ENCODE measurements at regions not wholly inside any gene's neighbourhood (a gene's known extent, or its start where the extent isn't known, plus 50 kb on each side); places are given as distances from the start of the nearest gene placed in this dataset.
A peak's percentile ranks its signal among the peaks of the same experiment; 100 is the strongest.

DNA sequence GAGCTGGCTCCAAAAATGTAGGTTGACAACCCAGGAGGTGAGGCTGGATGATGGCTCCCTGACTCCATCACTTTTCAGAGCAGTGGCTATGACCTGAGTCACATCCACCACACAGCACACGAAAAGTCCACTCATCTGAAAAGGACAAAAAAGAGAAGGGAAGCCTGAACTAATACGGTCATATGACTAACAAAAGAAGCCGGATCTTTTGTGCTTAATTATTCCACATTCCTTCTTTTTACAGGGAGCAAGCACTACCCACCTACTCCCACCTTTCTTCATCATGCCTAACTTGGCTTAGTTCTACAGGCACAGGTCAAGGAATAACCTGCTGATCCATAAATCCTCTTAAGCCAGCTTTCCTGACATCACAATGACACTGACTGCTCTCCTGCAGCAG is 601.3 kb upstream of the MIR17HG start:
- no peak for DNase-seq (ENCODE audit: low read depth, low spot score)
- TF ChIP-seq, protein P1, sequence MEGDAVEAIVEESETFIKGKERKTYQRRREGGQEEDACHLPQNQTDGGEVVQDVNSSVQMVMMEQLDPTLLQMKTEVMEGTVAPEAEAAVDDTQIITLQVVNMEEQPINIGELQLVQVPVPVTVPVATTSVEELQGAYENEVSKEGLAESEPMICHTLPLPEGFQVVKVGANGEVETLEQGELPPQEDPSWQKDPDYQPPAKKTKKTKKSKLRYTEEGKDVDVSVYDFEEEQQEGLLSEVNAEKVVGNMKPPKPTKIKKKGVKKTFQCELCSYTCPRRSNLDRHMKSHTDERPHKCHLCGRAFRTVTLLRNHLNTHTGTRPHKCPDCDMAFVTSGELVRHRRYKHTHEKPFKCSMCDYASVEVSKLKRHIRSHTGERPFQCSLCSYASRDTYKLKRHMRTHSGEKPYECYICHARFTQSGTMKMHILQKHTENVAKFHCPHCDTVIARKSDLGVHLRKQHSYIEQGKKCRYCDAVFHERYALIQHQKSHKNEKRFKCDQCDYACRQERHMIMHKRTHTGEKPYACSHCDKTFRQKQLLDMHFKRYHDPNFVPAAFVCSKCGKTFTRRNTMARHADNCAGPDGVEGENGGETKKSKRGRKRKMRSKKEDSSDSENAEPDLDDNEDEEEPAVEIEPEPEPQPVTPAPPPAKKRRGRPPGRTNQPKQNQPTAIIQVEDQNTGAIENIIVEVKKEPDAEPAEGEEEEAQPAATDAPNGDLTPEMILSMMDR (IDR thresholded peaks at IDR 0.05; ENCODE audit: low read depth, low read length), result no peak
- in situ Hi-C loops (cut with HindIII; ENCODE audit: low sequenced_read_pairs), result no loop called here
- H3K4me3 ChIP-seq (ENCODE audit: low read depth, low read length), result no peak overlapping the region

DNA sequence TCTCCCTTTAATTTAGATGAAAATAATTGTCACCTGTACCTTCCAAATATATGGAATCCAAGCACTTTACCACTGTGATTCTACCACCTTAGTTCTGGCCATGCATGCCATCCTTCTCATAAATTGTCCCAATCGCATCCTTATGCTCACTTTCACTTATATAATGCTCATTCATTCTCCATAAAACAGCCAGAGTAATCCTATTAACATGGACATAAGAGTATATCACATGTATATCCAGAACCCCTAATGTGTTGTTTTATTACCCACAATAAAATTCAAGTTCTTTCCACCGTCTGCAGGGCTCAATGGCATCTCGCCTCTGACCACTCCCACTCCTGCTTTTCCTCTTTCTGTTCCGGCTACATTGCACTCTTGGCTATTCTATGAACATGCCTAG is 597.5 kb upstream of the MIR17HG start:
- H3K4me3 ChIP-seq (ENCODE audit: low read depth, low read length), result no peak overlapping the region
- TF ChIP-seq, protein P1 (IDR thresholded peaks at IDR 0.05; ENCODE audit: low read depth, low read length), result no peak
- no peak for DNase-seq (ENCODE audit: low read depth, low spot score)
- in situ Hi-C loops (cut with HindIII; ENCODE audit: low sequenced_read_pairs), result no loop called here

DNA sequence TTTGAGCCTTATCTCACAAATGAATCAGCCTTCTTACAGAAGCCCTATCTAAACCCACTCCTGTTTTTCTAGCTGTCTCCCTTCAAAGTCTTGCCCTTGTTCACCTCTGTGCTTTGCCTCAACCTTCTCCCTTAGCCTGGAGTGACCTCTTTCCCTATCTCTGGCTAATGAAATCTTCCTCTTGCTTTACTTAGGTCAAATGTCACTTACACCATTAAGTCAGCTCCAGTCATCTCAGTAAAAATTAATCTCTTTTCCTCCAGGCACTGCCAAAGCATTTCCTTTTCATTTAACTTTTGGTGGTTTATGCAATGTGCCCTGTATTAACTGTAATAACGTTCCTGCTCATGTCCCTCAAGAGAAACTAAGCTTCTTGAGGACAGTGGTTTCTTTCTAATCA is 596.5 kb upstream of the MIR17HG start:
- TF ChIP-seq, protein P1 (IDR thresholded peaks at IDR 0.05; ENCODE audit: low read depth, low read length), result no peak
- no peak overlapping the region for H3K4me3 ChIP-seq (ENCODE audit: low read depth, low read length)
- in situ Hi-C loops (cut with HindIII; ENCODE audit: low sequenced_read_pairs), result no loop called here
- no peak for DNase-seq (ENCODE audit: low read depth, low spot score)

DNA sequence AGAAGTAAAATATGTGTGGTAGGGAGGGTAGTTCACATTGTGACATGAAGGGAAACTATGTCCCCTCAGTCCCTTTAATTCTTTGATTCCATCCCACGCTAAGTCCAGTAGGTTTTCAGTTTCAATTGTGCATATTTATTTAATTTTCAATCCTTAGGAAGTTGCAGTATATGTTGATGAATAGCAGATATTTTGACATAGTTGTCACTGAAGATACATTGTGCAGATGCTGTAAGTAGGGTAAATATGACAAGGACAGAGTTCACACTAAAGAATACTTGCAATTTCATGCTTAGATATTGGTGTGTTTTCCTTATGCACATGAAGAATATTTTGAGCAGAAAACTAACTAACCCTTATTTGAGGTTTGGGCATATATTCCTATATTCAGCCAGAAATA is 595.4 kb upstream of the MIR17HG start:
- TF ChIP-seq, protein P1 (IDR thresholded peaks at IDR 0.05; ENCODE audit: low read depth, low read length), result no peak
- no peak for DNase-seq (ENCODE audit: low read depth, low spot score)
- no peak overlapping the region for H3K4me3 ChIP-seq (ENCODE audit: low read depth, low read length)
- in situ Hi-C loops (cut with HindIII; ENCODE audit: low sequenced_read_pairs), result no loop called here

DNA sequence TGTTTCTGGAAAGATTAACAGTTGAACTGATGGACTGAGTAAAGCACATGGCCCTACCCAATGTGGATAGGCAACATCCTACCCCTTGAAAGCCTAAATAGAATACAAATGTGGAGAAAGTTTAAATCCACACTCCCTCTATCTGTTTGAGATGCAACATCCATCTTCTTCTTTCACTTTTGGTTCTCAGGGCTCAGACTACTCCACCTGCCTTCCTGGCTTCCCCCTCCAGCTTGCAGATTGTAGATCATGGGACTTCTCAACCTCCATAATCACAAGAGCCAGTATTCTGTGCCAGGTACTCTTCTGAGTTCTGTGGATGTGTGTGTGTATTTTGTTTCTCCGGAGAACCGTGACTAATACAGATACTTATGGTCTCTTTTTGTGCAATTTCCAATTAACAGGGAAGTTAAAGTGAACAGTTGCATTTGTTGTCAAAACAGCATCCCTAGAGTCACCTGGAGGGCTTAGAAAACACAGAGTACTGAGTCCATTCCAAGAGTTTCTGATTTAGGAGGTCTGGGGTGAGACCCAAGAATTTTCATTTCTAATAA is 590.3 kb upstream of the MIR17HG start:
- no peak overlapping the region for H3K4me3 ChIP-seq (ENCODE audit: low read depth, low read length)
- peak; percentile 13 for DNase-seq (ENCODE audit: low read depth, low spot score)
- TF ChIP-seq, protein P1 (IDR thresholded peaks at IDR 0.05; ENCODE audit: low read depth, low read length), result no peak
- in situ Hi-C loops (cut with HindIII; ENCODE audit: low sequenced_read_pairs), result no loop called here

DNA sequence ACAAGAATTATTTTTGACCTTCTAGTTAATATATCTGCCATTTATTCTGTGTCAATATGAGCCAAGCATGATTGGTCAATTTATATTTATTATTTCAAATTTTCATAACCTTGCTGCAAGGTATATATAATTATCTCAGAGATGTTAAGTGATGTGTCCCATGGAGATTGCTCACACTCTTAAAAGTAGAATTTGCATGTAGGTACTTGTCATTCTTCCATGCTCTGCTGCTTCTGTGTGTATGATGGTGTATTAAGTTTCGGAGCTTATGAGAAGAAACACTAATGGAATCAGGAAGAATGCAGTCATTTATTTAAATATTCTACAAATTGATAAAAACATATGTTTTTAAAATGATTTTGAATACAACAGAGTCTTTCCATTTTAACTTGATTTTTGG is 586.8 kb upstream of the MIR17HG start:
- H3K4me3 ChIP-seq (ENCODE audit: low read depth, low read length), result no peak overlapping the region
- TF ChIP-seq, protein P1 (IDR thresholded peaks at IDR 0.05; ENCODE audit: low read depth, low read length), result no peak
- in situ Hi-C loops (cut with HindIII; ENCODE audit: low sequenced_read_pairs), result no loop called here
- no peak for DNase-seq (ENCODE audit: low read depth, low spot score)

All from astrocyte of the spinal cord (primary cell).